KBM-7 (cell line): ENCODE measurements at regions not wholly inside any gene's neighbourhood (a gene's known extent, or its start where the extent isn't known, plus 50 kb on each side); places are given as distances from the start of the nearest gene placed in this dataset.
A peak's percentile ranks its signal among the peaks of the same experiment; 100 is the strongest.
"Not testable (repeated sequence)": the region's sequence is repeated elsewhere in the genome, so short reads cannot be mapped to it uniquely, and the experiment has no call there.

Source experiments
- DNase-seq: peaks from one replicate; pipeline ENCODE4 v3.0.0-alpha.2; 2015
- in situ Hi-C: fragments of 300-500 bp; cut with MboI; formaldehyde crosslinking; loops from 2 replicates; pipeline ENCODE4 v1.14.3; 2020; ENCODE audit warnings: low sequenced_read_pairs, low pct_unique_long_range_greater_than_20kb, mixed read lengths

DNA sequence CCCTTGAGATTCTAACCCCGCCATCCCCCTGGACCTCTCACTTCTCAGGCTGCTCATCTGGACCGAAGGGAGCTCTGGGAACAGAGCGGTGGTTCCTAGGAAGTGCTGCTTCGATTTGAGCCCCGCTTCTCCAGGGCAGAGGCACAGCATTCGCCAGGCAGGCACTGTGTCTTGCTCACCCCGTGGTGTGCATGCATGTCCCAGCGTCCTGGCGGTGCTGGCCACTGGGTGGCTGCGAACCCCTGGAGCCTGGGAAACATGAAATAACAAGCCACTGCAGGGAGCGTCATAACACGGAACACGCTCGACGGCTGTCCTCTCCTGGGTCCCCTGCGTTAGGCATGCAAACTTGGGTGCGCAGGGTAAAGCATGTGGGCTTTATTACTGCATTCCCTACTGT lies 4040.3 kb upstream of the TPTE start:
- in situ Hi-C loops, DNase-seq: not testable (repeated sequence)

DNA sequence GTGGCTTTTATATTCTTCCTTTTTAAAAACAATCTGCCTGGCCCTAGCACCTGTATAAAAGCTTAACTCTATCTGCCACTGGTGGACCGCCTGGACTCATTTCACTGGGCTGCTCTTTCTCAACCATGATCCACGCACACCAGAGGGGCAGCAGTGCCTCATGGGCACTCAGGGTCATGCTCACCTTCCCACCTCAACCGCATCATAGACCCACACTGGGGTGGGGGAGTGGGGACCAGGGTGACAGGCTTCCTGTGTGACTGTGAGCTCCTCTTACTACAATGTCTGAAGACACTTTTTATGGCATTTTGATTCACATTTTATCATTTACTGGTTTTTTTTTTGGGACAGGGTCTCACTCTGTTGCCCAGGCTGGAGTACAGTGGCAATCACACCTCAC lies 4038.8 kb upstream of the TPTE start:
- DNase-seq, in situ Hi-C loops: not testable (repeated sequence)

DNA sequence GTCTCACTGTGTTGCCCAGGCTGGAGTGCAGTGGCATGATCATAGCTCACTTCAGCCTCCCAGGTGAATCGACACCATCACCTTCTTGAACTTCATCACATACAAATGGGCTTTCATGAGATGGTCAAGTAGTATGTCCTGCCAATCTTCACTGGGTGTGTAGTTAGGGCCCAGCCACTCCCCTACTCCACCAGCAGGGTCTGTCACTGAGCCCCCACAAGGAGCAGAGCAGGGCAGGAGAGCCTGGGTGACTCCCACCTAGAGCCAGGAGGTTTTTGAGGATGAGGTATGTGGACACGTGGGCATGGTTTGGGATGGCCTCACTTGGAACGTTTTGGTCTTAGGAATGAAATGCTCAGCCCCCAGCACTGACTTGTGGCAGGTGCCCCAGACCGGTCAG lies 4037.7 kb upstream of the TPTE start:
- DNase-seq, in situ Hi-C loops: not testable (repeated sequence)

DNA sequence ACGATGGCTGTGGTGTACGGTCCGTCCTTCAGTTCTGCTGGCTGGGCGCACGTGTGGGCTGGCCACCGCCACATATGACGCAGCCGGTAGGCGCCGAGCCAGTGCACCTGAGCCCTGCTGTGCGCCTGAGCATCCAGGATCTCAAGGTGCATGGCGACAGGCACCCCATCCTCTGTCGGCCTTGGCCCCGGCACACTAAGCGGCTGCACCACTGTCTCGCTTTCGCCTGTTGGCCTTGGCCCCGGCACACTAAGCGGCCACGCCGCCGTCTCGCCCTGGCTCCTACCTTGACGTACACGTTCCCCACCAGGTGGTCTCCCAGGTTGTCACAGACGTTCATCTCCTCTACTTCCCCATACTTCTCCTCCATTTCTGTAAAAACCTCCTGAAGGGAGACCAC lies 4034.6 kb upstream of the TPTE start:
- DNase-seq, in situ Hi-C loops: not testable (repeated sequence)

DNA sequence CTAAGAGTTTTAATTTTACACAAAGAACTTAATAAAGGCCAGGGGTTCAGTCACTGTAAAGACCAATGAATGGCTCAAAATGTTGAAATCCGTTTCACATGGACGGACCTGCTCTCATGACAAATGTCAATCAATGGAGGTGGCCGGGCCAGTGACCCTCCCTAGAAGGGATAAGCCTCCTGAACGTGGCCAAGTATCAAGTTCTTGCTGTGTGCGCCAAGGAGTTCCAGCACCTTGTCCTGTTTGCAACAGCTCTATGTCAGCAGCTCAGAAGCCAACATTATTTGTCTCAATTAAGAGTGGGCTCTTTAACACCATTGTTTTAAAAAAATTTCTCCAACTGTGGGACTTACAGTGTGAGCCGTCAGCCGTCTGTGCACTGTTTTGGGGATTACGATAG lies 4028.7 kb upstream of the TPTE start:
- DNase-seq, in situ Hi-C loops: not testable (repeated sequence)

DNA sequence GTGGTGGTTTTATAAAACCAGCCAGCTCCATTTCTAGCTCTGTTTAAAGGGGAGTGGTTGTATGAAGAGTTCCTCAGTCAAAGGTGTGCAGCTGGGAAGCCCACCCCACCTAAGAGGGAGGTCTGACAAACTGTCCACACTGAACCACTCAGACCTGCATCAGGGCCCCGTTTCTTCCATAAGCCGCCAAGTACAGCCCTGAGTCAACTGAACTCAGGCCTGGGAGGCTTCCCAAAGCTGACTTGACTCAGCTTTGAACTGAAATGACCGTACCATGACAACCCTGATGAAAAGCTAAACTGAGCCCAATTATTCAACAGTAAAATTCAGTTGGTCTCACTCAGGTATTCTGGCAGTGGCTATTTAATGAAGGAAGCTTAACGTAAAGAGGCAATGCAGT lies 4027.4 kb upstream of the TPTE start:
- DNase-seq, in situ Hi-C loops: not testable (repeated sequence)

DNA sequence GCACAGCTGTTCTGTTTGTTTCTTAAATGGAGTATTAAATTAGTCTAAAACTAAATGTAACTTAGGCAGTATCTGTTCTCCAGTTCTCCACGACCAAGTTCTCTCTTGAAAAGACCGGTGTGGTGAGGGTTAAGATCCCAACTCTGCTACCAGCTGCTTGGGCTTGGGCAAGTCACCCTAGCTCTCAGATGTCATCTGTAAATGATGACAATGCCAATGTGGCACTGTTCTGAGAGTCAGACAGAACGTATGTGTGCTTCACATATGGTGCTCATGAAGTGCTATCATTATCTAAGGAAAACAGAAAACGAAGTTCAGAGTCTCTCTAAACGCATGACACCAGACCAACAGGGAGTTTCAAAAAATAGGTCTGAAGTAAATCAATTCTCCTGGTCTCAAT lies 4025.0 kb upstream of the TPTE start:
- in situ Hi-C loops, DNase-seq: not testable (repeated sequence)

DNA sequence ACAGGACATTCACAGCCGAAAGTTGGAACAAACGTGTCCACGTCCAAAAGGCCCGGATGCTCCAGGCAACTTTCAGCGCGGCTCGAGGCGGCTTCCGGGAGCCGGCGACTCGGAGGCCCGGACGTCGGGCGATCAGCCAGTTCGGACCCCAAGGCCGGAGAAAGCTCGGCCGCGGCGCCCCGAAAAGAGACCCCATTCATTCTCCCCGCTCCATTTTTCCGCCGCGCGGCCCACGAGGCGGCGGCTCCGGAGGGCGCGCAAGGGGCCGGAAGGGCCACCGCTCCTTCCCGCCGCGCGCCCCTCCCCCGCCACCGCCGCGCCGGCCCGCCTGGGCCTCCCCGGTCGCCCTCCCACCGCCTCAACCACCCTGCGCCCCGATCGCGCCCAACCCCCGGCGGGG lies 4022.7 kb upstream of the TPTE start:
- DNase-seq, result peak; percentile 5
- in situ Hi-C loops, result not testable (repeated sequence)

DNA sequence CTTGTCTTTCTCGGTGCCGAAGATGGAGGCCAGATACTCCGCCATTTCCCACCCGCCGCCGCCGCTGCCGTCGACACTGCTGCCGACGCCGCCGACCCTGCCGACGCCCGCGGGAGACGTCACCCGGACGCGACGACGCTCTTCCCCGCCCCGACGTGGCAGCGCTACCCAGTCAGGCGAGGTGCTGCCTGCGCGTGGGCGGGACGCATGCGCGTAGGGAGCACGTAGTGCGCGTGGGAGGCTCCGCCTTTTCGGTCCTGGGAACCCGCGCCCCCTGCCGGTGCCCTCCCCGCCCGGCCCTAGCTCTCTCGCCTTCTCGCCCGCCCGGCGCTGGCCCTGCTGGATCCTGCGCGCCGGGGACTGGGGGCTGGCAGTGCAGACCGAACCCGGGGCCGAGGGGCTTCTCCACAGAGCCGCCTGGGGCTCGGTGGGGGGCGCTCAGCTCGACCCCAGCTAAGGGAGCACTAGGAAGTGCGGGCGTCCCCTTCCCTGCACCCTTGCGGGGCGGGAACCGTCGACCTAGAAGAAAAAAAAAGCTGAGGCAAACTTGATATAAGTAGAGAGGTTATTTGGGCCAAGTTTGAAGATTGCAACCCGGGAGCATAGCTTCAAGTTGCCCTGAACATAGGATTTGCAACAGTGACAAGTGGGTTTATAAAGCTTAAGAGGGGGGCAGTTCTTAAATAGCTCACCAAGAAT lies 4022.1 kb upstream of the TPTE start:
- in situ Hi-C loops, DNase-seq: not testable (repeated sequence)

DNA sequence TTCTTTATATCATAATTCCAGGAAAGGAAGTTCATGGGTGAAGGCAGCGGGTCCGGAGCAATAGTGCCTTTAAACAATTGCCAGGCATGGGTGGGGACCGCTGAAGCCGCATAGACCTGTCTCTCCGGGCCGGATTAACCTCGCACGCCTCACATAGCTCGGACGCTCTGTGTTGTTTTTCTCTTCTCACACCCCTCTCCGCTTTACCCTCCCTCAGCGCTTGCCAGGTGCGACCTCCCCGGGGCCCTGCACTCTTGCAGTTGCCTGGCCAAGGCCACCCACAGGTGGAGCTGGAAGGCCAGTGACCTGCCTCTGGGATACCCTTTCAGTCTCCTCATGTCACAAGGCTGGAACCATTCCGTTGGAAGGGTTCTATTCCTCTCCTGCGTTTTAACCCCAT lies 4021.5 kb upstream of the TPTE start:
- in situ Hi-C loops, DNase-seq: not testable (repeated sequence)

DNA sequence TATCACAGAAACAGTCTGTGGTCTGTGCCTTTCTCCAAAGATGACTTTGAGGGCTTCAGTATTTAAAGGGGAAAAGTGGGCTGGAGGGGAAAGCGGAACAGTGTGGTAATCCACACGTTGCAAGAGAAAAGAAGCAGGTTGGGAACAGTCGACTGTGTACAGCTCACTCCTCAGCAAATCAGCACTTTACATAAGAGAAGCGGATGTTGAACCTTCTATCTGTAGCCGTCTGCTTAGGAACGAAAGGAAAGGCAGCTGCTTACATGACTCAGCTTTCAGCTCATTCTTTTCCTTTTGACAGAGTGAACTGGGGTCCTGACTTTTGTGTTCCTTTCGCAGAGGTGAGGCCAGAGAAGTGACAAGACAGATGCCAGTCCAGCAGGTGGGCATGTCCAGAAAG lies 4020.7 kb upstream of the TPTE start:
- in situ Hi-C loops, DNase-seq: not testable (repeated sequence)

DNA sequence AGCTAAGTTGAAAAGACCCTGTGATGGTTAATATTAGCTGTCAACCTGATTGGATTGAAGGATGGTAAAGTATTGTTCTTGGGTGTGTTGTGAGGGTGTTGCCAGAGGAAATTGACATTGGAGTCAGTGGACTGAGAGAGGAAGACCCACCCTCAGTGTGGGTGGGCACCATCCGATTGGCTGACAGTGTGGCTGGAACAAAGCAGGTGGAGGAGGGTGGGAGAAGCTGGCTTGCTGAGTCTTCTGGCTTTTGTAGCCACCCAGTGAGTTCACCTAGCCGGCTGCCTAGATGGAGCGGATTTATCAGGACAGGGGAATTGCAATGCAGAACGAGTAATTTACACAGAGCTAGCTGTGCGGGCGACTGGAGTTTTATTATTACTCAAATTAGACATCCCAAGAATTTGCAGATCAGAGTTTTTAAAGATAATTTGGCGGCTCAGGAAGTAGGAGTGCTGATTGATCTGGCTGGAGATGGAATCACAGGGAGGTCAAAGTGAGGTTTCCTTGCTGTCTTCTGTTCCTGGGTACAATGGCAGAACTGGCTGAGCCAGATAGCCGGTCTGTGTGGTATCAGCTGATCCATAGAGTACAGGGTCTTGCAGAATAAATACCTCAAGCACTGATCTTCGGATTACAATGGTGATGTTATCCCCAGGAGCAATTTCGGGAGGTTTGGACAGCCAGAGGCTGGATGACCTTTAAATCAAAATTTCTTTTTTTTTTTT lies 4015.1 kb upstream of the TPTE start:
- DNase-seq, in situ Hi-C loops: not testable (repeated sequence)

DNA sequence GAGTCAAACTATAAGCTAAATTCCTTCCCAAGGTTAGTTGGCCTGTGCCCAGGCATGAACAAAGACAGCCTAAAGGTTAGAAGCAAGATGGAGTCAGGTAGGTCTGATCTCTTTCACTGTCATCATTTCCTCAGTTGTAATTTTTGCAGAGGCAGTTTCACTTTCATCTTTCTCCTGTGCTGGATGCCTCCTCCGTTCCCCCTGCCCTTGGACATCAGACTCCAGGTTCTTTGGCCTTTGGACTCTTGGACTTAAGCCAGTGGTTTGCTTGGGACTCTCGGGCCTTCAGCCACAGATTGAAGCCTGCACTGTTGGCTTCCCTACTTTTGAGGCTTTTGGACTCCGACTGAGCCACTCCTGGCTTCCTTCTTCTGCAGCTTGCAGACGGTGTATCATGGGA lies 4013.8 kb upstream of the TPTE start:
- DNase-seq, in situ Hi-C loops: not testable (repeated sequence)

DNA sequence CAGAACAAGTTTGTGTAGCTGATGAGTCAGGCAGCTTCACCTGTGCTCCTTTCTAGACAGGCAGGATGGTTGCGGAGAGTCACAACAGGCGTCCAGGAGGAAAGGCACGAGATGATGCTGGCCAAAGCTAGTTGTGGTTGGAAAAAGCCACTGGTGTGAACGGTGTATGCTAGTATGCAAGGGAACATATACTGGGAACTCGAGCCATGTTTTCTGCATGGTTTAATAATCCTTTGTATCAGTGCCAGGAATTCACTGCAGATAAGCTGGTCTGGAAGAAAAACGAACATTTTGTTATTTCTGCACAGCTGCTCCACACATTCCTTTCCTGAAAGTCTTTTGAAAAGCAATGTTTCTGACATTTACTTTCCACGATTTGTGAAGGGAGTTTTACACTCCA lies 3999.6 kb upstream of the TPTE start:
- DNase-seq, in situ Hi-C loops: not testable (repeated sequence)

DNA sequence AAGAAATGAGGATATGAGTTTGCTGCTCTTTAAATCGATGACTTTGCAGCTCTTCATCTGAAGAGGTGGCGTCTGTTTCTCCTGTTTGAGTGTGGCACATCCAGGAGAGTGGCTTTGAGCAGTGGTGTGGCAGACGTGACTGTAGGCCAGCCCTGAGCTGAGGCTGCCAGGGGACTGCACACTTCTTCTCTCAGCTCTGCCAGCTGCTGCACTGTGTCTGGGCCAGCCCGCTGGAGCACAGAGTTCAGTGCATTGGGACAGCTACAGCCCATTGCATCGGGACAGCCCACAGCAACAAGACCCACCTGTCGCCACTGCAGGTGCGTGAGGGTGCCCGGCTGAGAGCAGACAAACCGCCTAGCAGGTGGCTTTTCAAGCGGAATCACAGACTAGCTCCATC lies 3995.2 kb upstream of the TPTE start:
- DNase-seq, in situ Hi-C loops: not testable (repeated sequence)

DNA sequence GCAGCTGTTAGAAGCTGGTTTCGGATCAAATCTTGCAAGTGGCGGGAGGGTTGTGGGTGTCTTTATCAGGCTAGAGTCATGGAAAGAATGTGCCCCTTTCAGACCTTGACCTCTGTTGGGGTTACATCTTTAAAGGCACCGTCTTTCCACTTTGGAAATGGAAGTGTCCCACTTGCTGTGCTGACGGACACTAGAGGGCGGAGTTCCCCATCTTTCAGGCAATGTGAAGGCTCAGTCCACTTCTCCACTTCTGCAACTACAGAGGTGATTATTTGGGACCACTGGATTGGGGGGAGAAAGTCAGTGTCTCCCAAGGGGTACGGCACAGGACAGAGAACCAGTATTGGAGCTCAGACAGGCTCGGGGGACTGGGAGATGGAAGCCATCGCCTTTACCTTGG lies 3990.7 kb upstream of the TPTE start:
- in situ Hi-C loops, result not testable (repeated sequence)

DNA sequence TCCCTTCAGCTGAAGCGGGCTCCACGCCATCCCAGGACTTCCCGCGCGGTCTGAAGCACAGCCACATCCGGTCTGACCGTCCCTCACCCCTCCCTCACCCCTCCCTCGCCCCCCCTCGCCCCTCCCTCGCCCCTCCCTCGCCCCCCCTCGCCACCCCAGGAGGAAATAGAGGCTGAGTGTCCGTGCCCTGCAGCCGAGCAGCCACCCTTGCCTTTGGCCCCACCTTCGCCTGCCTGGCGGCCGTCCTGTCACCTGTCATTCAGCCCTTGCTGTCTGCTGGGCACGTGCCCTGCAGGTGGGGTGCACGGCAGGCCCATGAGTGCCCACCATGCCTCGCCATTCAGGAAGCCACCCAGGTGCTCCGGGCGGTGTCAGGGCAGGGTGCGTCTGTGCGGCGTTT lies 3988.1 kb upstream of the TPTE start:
- DNase-seq, in situ Hi-C loops: not testable (repeated sequence)

More for the DNA sequence above, 3990.7 kb upstream of the TPTE start:
- not testable (repeated sequence) for DNase-seq

DNA sequence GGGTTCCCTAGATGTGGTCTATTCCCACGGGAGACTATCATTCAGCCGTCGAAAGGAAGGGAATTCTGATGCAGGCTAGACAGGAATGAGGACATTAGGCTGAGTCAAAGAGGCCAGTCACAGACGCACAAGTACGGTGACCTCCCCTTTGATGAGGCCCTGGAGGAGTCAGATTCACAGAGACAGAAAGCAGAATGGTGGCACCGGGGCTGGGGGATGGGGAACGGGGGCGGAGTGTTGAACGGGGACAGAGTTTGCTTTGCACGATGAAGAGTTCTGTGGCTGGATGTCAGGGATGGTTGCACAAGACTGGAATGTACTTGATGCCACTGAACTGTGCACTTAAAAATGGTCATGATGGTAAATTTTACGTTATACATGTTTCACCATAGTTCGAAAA lies 3983.1 kb upstream of the TPTE start:
- in situ Hi-C loops, DNase-seq: not testable (repeated sequence)

DNA sequence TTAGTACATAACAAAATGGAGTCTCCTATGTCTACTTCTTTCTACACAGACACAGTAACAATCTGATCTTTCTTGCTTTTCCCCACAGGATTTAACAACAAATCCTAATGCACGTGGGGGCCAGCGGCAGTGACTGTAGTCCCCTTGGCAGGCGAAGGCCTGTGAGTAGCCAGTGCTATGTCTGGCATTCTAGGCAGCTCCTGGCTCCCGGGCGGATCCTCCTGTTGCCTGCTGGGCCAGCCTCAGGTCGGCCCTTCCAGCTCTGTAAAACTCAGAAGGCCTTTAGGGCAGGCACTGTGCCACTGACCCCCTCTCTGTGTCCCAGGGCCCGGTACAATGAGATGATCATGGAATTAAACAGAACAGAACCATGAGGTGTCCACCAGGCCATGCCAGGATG lies 3981.7 kb upstream of the TPTE start:
- in situ Hi-C loops, DNase-seq: not testable (repeated sequence)

DNA sequence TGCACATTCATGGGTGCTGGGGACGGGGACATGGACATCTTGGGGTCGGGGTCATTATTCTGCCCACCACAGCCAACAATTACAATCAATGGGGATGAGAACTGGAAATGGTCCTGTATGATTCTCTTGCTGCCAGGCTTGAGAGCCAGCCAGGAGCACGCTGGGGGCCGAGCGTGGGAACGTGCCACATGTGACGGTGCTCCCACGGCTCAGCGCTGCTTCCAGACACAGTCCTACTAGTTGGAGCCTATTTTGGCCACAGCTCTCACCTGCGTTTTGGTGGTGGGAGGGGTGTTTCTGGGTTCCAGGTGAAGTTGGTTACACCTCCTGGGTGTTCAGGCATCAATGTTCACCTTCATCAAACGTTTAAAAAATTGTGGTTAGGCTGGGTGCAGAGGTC lies 3980.3 kb upstream of the TPTE start:
- DNase-seq, in situ Hi-C loops: not testable (repeated sequence)
